Myocyte (in vitro differentiated cells): ENCODE measurements at regions not wholly inside any gene's neighbourhood (a gene's known extent, or its start where the extent isn't known, plus 50 kb on each side); places are given as distances from the start of the nearest gene placed in this dataset.
A peak's percentile ranks its signal among the peaks of the same experiment; 100 is the strongest.
"Not testable (repeated sequence)": the region's sequence is repeated elsewhere in the genome, so short reads cannot be mapped to it uniquely, and the experiment has no call there.

ENCODE experiments used
- DNase-seq: peaks from one replicate; pipeline ENCODE4 v3.0.0-alpha.2; 2012; ENCODE audit warnings: low read depth

DNA sequence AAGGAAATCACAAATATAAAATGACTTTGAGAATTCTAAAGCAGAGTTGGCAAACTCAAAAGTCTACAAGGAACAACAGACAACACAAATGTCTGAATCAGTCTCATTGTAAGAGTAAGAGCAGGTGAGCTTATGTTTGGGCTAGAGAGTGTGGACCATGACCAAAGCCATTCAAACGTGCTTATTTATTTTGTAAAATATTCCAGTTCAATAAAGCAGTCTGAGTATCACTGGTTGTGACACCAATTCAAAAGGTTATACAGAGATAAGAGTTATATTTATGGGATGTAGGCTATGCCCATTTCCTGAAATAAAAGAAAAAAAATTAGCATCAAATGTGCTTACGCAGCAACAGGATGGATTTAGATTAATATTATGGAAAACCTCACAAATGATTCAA lies 251.6 kb downstream of the KLF5 start:
- no peak for DNase-seq

GRCh38 chr13:73307481-73307880 lies 248.7 kb downstream of the KLF5 start:
- no peak for DNase-seq

- no peak for DNase-seq
Observed at GRCh38 chr13:73306688-73307087, 247.9 kb downstream of the KLF5 start.

GRCh38 chr13:73304442-73304841 lies 245.6 kb downstream of the KLF5 start:
- DNase-seq, result no peak

- DNase-seq, result no peak
Observed at GRCh38 chr13:73303851-73304250, 245.0 kb downstream of the KLF5 start.

- DNase-seq, result not testable (repeated sequence)
Observed at GRCh38 chr13:73301622-73302021, 242.8 kb downstream of the KLF5 start.

DNA sequence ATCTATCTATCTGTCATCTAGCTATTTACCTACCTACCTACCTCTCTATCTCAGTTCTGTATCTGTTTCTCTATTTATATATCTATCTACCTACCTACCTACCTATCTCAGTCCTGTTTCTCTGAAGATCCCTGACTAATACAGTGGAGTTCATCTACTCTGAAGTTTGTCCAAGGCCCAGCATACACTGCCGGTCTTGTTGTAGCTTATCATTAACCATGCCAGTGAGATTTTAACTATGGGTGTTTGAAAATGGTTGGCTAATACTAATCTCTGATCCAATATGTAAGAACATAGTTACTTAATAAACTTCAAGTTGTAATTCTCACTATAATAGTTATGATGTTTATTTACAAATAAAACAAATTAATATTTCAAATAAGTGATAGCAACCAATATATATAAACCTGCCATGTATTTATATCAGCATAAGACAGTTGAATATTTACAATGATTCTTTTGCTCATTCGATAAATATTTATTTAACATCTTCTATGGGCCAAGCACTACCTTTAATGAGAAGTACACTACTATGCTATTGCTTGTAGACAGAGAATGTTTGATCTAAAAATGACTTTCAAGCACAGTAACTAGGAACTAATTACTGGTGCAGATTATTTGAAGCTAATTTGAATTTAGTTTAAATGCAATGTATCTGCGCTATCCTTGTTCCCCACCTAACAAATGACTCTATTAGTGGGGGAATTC lies 242.1 kb downstream of the KLF5 start:
- DNase-seq, result no peak

DNA sequence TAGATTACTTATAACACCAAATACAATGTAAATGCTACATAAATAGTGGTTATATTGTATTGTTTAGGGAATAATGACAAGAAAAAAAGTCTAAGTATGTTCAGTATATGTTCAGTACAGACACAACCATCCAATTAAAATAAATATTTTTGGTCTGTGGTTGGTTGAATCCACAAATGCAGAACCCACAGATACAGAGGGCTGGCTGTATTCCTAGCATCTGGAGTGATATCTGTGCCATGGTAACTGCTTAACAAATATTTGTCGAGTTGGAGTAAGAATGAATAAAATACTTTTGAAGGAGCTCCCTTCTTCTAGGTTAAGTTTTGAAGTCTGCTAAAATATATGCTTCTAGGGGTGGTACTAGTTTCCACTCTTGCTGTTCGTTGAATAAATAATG lies 241.0 kb downstream of the KLF5 start:
- DNase-seq, result peak; percentile 44

GRCh38 chr13:73293913-73294523 lies 235.2 kb downstream of the KLF5 start:
- DNase-seq, result no peak

DNA sequence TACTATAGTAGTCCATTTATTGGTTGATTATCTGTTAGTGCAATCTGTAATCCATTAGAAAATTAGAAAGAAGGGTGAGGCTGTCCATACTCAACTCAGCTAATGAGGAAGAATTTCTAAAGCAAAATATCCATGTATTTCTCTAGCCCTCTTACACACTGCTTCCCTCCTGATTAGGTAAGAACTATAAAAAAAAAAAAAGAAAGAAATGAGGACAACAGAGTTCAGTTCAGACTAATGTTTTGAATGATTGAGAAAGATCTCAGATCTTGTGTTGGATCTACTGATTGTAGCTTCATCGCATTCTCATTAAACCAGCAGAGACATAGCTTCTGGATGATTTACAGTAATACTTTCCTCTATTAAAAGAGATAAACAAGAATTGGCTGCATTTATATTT lies 233.3 kb downstream of the KLF5 start:
- DNase-seq, result no peak

DNA sequence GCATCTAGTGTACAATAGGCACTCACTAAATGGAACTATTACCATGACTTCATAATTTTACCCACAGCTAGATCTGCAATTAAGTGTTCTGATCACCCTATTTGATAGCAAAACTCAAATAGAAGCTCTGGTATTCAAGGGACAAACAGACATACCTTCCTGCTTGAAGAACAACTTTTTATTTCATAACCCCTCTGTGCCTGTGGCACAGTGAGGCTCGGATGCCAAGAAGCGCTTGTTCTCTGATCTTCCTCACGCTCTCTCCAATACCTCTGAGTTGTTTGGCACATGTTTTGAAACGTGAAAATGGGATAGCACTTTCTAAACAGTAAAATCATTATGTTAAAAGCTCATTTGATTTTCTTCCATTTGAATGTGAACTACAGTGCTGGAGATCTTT lies 232.0 kb downstream of the KLF5 start:
- DNase-seq, result no peak

- DNase-seq, result no peak
Observed at GRCh38 chr13:73288596-73288995, 229.8 kb downstream of the KLF5 start.

- no peak for DNase-seq
Observed at GRCh38 chr13:73287831-73288230, 229.0 kb downstream of the KLF5 start.

GRCh38 chr13:73286942-73287620 lies 228.3 kb downstream of the KLF5 start:
- no peak for DNase-seq

- no peak for DNase-seq
Observed at GRCh38 chr13:73286177-73286576, 227.4 kb downstream of the KLF5 start.

DNA sequence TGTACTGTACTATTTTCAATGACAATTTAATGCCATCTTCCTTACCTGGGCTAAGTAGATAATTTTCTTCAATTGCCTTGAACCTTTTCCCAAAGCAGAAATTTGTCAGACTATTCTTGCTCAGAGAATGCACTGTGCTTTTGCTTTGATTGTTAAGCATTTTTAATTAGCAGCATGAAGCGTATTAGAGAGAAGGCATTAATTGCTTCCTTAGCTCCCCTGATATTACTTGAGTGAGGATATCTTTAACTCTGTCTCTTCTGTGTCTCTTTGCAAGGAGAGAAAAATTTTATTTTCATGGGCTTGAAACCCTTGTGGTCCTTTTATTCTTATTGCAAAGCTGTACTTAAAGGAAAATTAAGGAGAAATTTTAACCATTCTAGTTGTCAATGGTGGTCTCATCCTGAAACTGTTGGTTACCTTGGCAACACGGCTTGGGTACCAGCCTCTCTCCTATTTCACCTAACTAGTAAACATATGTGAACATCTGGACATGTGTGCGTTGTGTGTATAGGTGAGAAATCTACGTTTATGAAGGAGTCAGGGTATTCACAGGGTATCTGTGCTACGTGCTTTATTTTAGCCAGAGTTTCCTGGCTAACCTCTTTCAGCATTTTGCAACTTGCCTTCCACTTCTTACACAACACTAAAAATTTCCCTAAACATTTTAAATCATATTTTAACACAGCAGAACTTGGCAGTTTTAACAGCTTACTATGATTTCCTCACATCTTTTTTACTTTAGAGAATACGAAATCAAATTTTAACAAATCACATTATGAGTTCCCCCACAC lies 225.5 kb downstream of the KLF5 start:
- no peak for DNase-seq

DNA sequence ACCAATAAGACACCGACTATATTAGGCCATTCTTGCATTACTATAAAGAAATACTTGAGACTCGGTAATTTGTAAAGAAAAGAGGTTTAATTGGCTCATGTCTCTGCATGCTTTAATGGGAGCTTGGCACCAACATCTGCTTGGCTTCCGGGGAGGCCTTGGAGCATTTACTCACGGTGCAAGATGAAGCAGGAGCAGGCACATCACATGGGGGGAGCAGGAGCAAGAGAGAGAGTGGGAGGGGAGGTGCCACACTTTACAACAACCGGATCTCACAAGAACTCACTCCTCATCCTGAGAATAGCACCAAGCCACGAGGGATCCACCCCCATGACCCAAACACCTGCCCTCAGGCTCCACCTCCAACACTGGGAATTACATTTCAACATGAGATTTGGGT lies 224.8 kb downstream of the KLF5 start:
- DNase-seq, result no peak

DNA sequence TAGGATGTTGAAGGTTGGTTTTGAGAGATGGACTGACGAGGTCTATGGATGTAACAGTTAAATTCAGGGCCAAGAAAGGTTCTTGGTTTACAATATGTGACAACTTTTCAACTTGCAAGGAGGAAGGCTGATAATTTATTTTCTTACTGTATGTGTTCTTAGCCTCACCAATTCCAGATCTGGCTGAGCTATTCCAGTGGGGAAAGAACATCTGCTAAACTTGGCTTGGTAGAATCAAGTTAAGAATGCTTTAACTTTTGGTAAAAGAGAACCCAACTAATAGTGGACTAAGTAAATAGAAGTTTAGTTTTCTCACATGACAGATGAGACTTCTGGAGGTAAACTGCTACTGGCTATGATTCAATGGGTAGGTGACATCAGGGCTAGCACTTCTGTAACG lies 222.9 kb downstream of the KLF5 start:
- no peak for DNase-seq

- DNase-seq, result no peak
Observed at GRCh38 chr13:73278186-73278585, 219.4 kb downstream of the KLF5 start.

- peak; percentile 37 for DNase-seq
Observed at GRCh38 chr13:73275163-73275562, 216.4 kb downstream of the KLF5 start.

GRCh38 chr13:73274147-73274546 lies 215.3 kb downstream of the KLF5 start:
- peak; percentile 69 for DNase-seq

DNA sequence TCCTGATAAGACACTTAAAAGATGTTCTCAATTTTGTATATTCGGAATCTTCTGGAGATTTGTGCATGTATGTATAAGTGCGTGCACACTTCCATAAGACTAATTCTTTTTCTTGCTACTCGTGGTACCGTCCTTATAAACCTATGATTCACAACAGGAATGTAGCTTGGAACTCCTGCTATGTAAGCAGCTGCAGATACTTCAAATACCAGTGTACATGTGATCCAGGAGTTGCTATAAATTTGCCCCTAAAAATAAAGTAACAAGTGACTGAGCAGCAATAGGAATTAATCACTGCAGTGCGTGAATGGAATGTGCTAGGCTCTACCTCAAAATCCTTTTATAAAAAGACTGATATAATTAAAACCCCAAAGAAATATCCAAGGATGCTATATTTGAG lies 214.9 kb downstream of the KLF5 start:
- DNase-seq, result peak; percentile 91
